GM18507 (cell line): ENCODE measurements at regions not wholly inside any gene's neighbourhood (a gene's known extent, or its start where the extent isn't known, plus 50 kb on each side); places are given as distances from the start of the nearest gene placed in this dataset.
"Not testable (repeated sequence)": the region's sequence is repeated elsewhere in the genome, so short reads cannot be mapped to it uniquely, and the experiment has no call there.

Experiments used
- DNase-seq: peaks from one replicate; pipeline ENCODE4 v3.0.0; 2011; ENCODE audit warnings: low read depth; ENCODE audit not compliant: insufficient read length; ENCODE audit errors: extremely low spot score
- FAIRE-seq: peaks from 2 replicates; lab custom pipeline; 2011; peaks lifted over from hg19 to GRCh38; lab: Jason Lieb, UNC

GRCh38 chr2:91742973-91743490, 3051.6 kb downstream of the RPIA start:
- not testable (repeated sequence) for FAIRE-seq, DNase-seq

- FAIRE-seq = not testable (repeated sequence)
Measured at GRCh38 chr2:91743910-91744309, 3052.4 kb downstream of the RPIA start.

GRCh38 chr2:91744700-91745141, 3053.2 kb downstream of the RPIA start:
- not testable (repeated sequence) for DNase-seq, FAIRE-seq

More at GRCh38 chr2:91743910-91744309, 3052.4 kb downstream of the RPIA start:
- not testable (repeated sequence) for DNase-seq

GRCh38 chr2:91748902-91749301, 3057.4 kb downstream of the RPIA start:
- FAIRE-seq (no peak), DNase-seq (no peak)

DNA sequence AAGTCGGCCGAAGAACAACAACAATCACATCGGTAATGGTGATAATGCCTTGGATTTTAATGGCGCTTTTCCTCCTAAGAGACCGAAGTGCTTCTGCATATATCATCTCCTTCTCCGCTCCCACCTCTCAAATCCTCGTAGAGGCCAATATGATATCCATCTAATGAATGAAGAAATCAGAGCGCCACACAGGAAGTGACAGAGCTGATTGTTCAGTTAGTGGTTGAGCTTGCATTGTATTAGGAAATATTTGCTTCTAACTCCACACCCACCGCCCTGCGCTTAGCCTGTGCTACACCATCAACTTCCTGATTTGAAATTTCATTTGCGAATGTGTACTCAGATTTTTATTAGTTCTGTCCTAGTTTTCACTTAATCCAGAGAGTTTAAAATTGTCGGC, 3058.2 kb downstream of the RPIA start:
- DNase-seq, FAIRE-seq: not testable (repeated sequence)

GRCh38 chr2:91759361-91759941, 3068.0 kb downstream of the RPIA start:
- peak; percentile 70 for FAIRE-seq
- DNase-seq = not testable (repeated sequence)

GRCh38 chr2:91760672-91761071, 3069.2 kb downstream of the RPIA start:
- FAIRE-seq = not testable (repeated sequence)

DNA sequence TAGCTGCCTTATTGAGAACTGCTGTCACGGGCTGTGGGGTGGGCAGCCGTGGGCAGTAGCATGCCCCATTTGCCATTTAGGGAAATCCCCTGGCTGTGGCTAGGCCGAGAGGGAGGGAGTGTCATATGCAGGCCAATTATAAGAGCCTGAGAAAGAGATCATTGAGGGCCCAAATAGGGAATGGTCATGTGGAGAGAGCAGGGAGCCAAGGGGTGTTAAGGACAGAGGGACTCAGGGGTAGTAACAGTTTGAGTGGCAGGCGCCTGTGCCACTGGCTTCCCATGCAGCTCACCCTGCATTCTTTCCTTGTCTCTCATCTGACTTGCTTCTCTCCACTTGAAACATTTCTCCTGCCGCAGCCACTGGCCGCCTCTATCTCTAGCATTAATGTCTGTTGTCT, 3070.8 kb downstream of the RPIA start:
- DNase-seq, FAIRE-seq: not testable (repeated sequence)

More at GRCh38 chr2:91760672-91761071, 3069.2 kb downstream of the RPIA start:
- DNase-seq = not testable (repeated sequence)

DNA sequence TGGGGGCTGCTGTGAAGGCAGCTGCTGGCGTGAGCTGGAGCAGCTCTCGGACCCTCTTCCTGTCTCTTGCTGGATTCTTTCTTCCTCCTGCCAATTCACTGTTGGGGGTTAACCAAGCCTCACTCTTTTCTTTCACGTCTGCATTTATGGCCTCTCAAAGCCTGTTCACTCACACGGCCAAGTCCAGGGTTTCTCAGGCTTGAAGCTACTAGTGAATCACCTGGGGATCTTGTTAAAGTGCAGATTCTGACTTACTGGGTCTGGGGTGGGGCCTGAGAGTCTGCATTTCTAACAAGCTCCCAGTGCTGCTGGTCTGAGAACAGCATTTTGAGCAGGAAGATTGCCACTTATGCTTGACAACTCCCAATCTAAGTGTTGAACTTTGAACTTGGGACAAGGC, 3072.2 kb downstream of the RPIA start:
- DNase-seq, FAIRE-seq: not testable (repeated sequence)

DNA sequence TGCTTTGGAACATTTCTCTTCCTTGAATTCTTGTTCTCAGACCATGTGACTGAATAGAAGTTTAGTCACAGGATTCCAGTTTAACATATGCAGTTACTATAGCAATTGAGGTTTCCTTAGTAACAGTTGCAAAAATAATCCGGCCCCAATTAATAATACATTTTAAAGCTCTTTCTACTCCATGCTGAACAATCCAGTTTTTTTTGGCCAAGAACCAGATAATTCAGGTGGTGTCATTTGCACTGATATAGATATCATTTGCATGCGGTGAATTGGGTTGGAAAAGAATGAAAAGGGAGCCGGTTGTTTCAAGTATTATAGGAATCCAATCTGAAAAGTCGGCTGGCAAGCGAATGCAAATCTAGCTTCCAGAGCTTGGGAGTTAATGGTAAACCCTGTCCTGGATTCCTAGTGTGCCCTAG, 3073.1 kb downstream of the RPIA start:
- FAIRE-seq, DNase-seq: not testable (repeated sequence)

DNA sequence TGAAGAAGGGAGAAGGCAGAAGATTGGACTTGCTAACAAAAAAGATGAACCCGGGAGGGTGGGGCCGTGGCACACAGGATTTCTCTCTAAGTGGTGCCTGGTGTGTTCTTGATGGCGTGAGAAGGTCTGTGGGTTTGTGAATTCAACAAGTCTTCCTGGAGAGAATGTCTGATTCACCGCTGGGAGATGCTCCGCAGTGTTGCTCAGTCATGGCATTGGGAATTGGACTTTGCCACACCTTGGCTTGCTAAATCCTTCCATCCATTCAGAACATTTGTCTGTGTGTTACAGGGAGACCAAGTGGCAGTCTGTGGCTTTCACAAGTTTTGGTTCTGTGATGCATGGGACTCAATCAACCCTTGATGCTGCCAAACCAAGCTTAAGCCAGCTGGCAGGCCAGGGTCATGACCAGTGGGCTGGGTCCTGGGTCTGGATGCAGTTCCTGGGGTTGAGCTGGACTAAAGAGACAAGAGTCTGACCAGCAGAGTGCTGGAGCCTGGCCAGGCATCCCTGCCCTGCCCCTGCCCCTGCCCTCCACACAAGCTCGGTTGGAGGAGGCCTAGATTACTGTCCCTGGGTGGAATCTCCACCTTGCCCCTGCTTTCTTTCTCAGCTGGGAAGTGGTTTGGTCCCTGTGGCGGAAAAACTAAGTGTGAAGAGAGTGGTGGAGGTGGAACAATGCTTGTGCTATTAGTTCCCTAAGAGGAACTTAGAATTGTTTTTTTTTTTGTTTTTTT, 3073.7 kb downstream of the RPIA start:
- not testable (repeated sequence) for DNase-seq, FAIRE-seq

GRCh38 chr2:91766349-91767048, 3075.0 kb downstream of the RPIA start:
- not testable (repeated sequence) for DNase-seq, FAIRE-seq

DNA sequence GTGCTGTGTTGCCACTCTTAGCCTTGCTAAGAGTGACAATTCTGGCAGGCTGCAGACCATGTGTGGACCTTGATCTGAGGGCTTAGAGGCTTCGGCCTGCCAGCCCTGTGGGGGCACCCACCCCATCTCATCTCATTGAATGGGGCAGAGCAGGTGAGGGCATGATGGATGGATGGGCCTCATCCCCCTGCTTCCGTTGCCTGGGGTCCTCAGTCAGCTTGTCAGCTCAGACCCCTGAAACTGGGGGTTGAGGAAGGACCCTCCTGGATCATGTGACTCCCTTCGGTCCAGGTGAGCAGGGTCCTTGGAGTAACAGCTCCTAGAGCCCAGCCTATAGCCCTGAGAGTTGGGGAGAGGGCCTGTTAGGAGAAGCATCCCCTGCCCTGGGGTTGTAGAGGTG, 3076.8 kb downstream of the RPIA start:
- not testable (repeated sequence) for DNase-seq, FAIRE-seq

GRCh38 chr2:91768997-91769396, 3077.5 kb downstream of the RPIA start:
- FAIRE-seq = not testable (repeated sequence)

DNA sequence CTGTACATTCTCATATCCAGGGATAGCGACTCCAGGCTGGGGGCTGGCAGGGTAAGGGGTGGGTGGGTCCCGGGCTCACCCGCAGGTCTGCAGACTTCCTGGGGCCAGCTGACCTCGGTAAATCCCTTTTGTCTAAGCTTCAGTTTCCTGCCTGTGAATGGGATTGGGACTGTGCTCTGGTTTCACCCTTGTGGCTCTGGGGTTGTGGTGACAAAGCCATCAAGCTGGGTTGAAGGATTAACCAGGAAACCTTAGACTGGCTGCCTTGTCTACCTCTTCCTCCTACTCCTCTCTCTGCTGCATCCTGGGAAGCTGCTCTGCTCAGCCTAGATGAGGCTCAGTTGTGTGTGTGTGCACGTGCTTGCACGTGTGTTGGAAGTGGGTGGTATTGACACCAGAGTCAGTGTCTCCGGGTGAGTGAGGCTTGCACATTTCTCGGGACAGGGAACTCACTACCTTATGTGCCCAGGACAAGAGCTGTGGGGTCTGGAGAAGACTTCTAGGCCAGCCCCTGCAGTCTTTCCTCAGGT, 3078.6 kb downstream of the RPIA start:
- not testable (repeated sequence) for DNase-seq, FAIRE-seq

More at GRCh38 chr2:91768997-91769396, 3077.5 kb downstream of the RPIA start:
- not testable (repeated sequence) for DNase-seq

- FAIRE-seq, DNase-seq: not testable (repeated sequence)
Measured at GRCh38 chr2:91771604-91772003, 3080.1 kb downstream of the RPIA start.

DNA sequence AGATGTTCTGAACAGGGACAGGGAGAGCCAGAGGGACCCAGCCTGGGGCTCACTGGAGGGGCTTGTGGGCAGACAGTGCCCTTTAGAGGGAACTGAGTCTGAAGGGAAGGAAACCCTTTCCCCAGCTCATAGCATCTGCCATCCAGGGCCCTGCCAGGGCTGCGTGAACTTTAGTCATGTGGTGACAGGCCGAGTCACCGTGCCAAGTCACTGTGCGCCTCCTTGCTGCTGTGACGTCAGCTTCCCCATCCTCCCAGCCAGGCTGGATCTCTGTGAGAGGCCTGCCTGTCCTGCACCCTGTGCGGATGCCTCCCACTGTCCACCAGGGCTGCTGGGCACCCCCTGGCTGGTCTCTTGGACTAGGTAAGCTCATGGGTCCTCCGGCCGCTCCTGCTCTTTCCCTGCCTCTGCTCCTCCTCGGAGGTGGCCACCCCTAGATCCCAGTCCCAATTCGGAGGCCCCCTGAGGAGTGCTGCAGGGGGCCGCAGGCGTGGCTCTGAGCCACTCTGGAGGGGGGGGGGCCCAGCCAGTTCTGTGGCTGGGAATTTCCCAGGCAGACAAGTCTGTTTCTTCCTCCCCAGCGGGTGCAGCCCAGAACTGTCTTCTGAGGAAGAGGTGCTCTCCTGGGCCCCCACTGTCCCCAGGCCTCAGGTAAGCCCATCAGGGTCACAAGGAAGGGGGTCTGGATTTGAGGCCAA, 3080.9 kb downstream of the RPIA start:
- not testable (repeated sequence) for FAIRE-seq

DNA sequence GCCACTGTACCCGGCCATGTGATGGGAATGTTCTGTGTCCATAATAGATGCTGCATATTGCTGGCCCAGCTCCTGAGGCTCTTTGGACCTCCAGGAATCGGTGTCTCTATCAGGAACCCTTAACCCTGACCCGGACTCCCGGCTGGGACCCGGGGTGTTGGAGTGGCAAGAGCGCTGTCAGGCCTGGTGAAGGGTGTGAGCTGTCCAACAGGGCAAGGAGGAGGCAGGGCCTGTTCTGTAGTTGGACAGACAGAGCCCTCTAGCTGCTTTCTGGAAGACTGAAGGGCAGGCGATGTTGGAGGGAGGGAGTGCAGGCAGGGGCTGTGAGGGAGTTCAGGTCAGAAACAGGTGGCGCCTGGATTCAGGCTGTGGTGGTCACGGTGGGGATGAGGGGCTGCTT, 3082.3 kb downstream of the RPIA start:
- DNase-seq, FAIRE-seq: not testable (repeated sequence)

More for the DNA sequence above, 3080.9 kb downstream of the RPIA start:
- not testable (repeated sequence) for DNase-seq

- DNase-seq, FAIRE-seq: not testable (repeated sequence)
Measured at GRCh38 chr2:91775193-91775592, 3083.7 kb downstream of the RPIA start.
